NT2/D1 (cell line): ENCODE measurements at regions not wholly inside any gene's neighbourhood (a gene's known extent, or its start where the extent isn't known, plus 50 kb on each side); places are given as distances from the start of the nearest gene placed in this dataset.
"Not testable (repeated sequence)": the region's sequence is repeated elsewhere in the genome, so short reads cannot be mapped to it uniquely, and the experiment has no call there.

Experiments used
- DNase-seq: peaks from one replicate; pipeline ENCODE4 v3.0.0-alpha.2; 2011; ENCODE audit warnings: low read depth, low spot score
- H3K27me3 ChIP-seq: 2 replicates; pipeline ENCODE4 v1.6.0; 2011; ENCODE audit warnings: mild to moderate bottlenecking; ENCODE audit not compliant: insufficient read length, insufficient read depth
- H3K36me3 ChIP-seq: 2 replicates; pipeline ENCODE4 v1.6.1; 2011; ENCODE audit warnings: mild to moderate bottlenecking, low read length, mixed read lengths; ENCODE audit not compliant: insufficient read depth, insufficient read length
- H3K4me1 ChIP-seq: 2 replicates; pipeline ENCODE4 v1.5.1; 2011; ENCODE audit not compliant: insufficient read depth, insufficient read length
- H3K4me3 ChIP-seq: 2 replicates; pipeline ENCODE4 v1.5.1; 2011; ENCODE audit warnings: low read depth; ENCODE audit not compliant: insufficient read length
- H3K9ac ChIP-seq: 2 replicates; pipeline ENCODE4 v1.6.0; 2011; ENCODE audit warnings: low read depth; ENCODE audit not compliant: insufficient read length
- H3K9me3 ChIP-seq: 2 replicates; pipeline ENCODE4 v1.5.1; 2011; ENCODE audit warnings: mild to moderate bottlenecking, low read length; ENCODE audit not compliant: insufficient read depth
- SUZ12 ChIP-seq: IDR thresholded peaks from 2 replicates; pipeline ENCODE4 v1.6.1; 2011; ENCODE audit not compliant: insufficient read length, insufficient read depth; ENCODE audit errors: extremely low read depth
- YY1 ChIP-seq: IDR thresholded peaks from 2 replicates; pipeline ENCODE4 v1.6.1; 2011; ENCODE audit not compliant: insufficient read length, insufficient read depth
- ZNF274 ChIP-seq: IDR thresholded peaks from 2 replicates; pipeline ENCODE4 v1.6.1; 2011; ENCODE audit warnings: mild to moderate bottlenecking, low read depth, low read length

GRCh38 chr4:40688446-40689095 is 58.9 kb upstream of the RBM47 start:
- Histone ChIP-seq H3K4me3 (no peak overlapping the region), H3K4me1 (no peaks in the 10 kb centered on the region), H3K27me3 (no peaks in the 10 kb centered on the region), H3K9ac (no peak overlapping the region), H3K36me3 (no peaks in the 10 kb centered on the region), H3K9me3 (no peaks in the 10 kb centered on the region)
- no peak for DNase-seq
- TF ChIP-seq ZNF274 = no peak
- no peak for TF ChIP-seq SUZ12
- no peak for TF ChIP-seq YY1

DNA sequence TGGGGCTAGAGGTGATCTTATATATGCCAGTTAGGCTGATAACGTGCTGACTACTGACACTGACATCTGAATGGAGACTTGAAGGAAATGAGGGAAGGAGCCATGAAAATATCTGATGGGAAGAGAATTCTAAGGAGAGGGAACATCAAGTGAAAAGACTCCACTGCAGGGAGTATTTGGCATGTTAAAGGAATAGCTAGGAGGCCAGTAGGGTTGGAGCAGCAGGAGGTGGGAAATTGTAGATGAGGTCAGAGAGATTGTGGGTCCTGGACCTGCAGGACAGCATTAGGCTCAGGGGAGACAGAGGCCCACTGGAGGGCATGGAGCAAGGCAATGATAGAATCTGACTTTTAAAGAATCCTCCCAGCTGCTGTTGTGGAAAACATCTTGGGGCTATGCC is 55.8 kb upstream of the NSUN7 start:
- Histone ChIP-seq H3K27me3 (no peaks in the 10 kb centered on the region), H3K9me3 (no peaks in the 10 kb centered on the region), H3K36me3 (no peaks in the 10 kb centered on the region), H3K9ac (no peak overlapping the region), H3K4me3 (no peak overlapping the region), H3K4me1 (no peaks in the 10 kb centered on the region)
- no peak for DNase-seq
- TF ChIP-seq YY1 = no peak
- TF ChIP-seq SUZ12 = no peak
- TF ChIP-seq ZNF274 = no peak

DNA sequence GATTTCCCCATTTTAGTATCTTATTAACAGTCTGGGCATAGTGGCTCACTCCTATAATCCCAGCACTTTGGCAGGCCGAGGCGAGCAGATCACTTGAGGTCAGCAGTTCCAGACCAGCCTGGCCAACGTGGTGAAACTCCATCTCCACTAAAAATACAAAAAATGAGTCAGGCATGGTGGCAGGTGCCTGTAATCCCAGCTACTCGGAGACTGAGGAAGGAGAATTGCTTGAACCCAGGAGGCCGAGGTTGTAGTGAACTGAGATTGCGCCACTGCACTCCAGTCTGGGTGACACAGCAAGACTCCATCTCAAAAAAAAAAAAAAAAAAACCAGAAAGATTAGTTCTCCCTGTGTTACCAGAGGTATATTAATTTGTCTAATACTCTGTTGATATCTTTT is 52.3 kb upstream of the NSUN7 start:
- not testable (repeated sequence) for H3K27me3 ChIP-seq, H3K4me1 ChIP-seq, DNase-seq, H3K36me3 ChIP-seq, H3K4me3 ChIP-seq, H3K9ac ChIP-seq, H3K9me3 ChIP-seq

DNA sequence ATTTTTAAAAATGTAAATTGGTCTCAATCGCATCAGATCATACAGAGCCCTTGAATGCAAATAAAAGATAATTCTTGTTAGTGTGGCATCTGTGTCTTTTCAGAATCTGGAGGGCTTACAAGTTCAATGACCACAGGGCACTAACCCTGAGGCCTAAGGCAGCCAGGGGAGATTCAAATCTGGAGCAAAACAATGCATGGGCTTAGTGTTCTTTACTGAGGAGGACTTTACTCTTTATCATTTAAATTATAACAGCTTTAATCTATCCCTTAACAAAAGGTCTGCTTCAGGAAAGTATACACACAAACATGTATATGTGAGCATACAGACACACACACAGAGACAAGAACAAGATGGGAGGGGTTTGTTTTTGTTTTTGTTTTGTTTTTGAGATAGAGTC is 51.0 kb upstream of the NSUN7 start:
- H3K9ac ChIP-seq = no peak overlapping the region
- H3K36me3 ChIP-seq = no peaks in the 10 kb centered on the region
- H3K4me1 ChIP-seq = no peaks in the 10 kb centered on the region
- H3K27me3 ChIP-seq = no peaks in the 10 kb centered on the region
- H3K4me3 ChIP-seq = no peak overlapping the region
- DNase-seq = peak; percentile 43
- no peaks in the 10 kb centered on the region for H3K9me3 ChIP-seq
- TF ChIP-seq YY1 (no peak), ZNF274 (no peak), SUZ12 (no peak)

DNA sequence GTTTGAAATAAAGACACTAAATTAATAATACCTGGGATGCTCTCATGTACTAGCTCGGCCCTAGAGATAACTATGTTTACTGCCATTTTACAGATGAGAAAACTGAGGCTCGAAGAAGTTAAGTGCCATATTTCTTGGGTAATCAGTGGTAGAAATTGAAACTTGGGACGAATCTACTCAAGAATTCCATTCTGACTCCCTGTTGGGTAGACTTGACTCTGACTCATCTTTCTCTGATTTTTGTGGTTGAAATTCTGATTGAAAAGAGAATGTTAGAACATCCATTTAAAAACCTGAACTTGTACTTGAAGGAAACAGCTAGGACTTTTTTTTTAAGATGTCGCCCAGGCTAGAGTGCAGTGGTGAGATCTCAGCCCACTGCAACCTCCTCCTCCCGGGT is 50.1 kb upstream of the NSUN7 start:
- no peak for TF ChIP-seq YY1
- H3K4me1 ChIP-seq = no peaks in the 10 kb centered on the region
- H3K4me3 ChIP-seq = no peak overlapping the region
- DNase-seq = no peak
- H3K9ac ChIP-seq = no peak overlapping the region
- H3K27me3 ChIP-seq = no peaks in the 10 kb centered on the region
- H3K9me3 ChIP-seq = no peaks in the 10 kb centered on the region
- H3K36me3 ChIP-seq = no peaks in the 10 kb centered on the region
